Lower leg skin (tissue), 4 donors: ENCODE measurements at regions not wholly inside any gene's neighbourhood (a gene's known extent, or its start where the extent isn't known, plus 50 kb on each side); places are given as distances from the start of the nearest gene placed in this dataset.
A peak's percentile ranks its signal among the peaks of the same experiment; 100 is the strongest.

Experiments used
- DNase-seq, 2 donors: peaks; one replicate each; pipeline ENCODE4 v3.0.0-alpha.2; 2019; ENCODE audit warnings: low spot score in 2 of 2
- H3K4me3 ChIP-seq: fragments of 200-600 bp; sonication (generic); 2 replicates; pipeline ENCODE4 v1.5.1; 2017; ENCODE audit warnings: mild to moderate bottlenecking, low read depth; ENCODE audit not compliant: poor library complexity, severe bottlenecking
- CTCF ChIP-seq, 3 donors: fragments of 450-650 bp; IDR thresholded peaks; one replicate each; pipeline ENCODE4 v1.5.1; 2016; ENCODE audit warnings: antibody characterized with exemption in 3 of 3, mild to moderate bottlenecking in 3 of 3, moderate library complexity in 2 of 3
- POLR2A ChIP-seq, 2 donors: fragments of 450-650 bp; IDR thresholded peaks; one replicate each; pipeline ENCODE4 v1.6.1; 2016 to 2017; ENCODE audit warnings: antibody characterized with exemption in 2 of 2, mild to moderate bottlenecking in 1 of 2, moderate library complexity in 1 of 2
- WGBS, 2 donors: methylation state at CpG; one replicate each; pipeline ENCODE4 v1.1.5; 2018; 5-methylcytosine and 5-hydroxymethylcytosine counted together
- intact Hi-C: fragments of 100-400 bp; cut with DNase I; formaldehyde crosslinking; loops from one replicate; pipeline ENCODE4 v1.15.0; 2023; ENCODE audit warnings: low total_unique reads

GRCh38 chr16:72664509-72665408, 383.2 kb downstream of the ZFHX3 start:
- DNase-seq, result peak; percentile 95 to 99
- intact Hi-C loops, result no loop called here
- peak overlapping the region; percentile 66 for H3K4me3 ChIP-seq
- WGBS, 2 donors, result 0% methylated on average over 60 of the region's 60 CpGs
- TF ChIP-seq POLR2A (IDR thresholded peaks at IDR 0.05), result no peak
- TF ChIP-seq CTCF (IDR thresholded peaks at IDR 0.05), result no peak

- intact Hi-C loops, result no loop called here
- H3K4me3 ChIP-seq, result peak overlapping the region; percentile 66
- DNase-seq, result no peak
- WGBS, 2 donors, result 2 to 4% methylated on average over 18 of the region's 18 CpGs
- TF ChIP-seq CTCF (IDR thresholded peaks at IDR 0.05) (no peak), POLR2A (IDR thresholded peaks at IDR 0.05) (no peak)
These were observed 383.8 kb downstream of the ZFHX3 start for GRCh38 chr16:72664056-72664508.

- DNase-seq, result no peak
- intact Hi-C loops, result no loop called here
- no peak for TF ChIP-seq CTCF (IDR thresholded peaks at IDR 0.05)
- no peak for TF ChIP-seq POLR2A (IDR thresholded peaks at IDR 0.05)
- H3K4me3 ChIP-seq, result no peak overlapping the region
- 77 to 78% methylated on average over 5 of the region's 5 CpGs for WGBS, 2 donors
These were observed 388.8 kb downstream of the ZFHX3 start for GRCh38 chr16:72658888-72659717.

- intact Hi-C loops, result no loop called here
- no peak for DNase-seq
- no peak for TF ChIP-seq POLR2A (IDR thresholded peaks at IDR 0.05)
- no peak for TF ChIP-seq CTCF (IDR thresholded peaks at IDR 0.05)
- H3K4me3 ChIP-seq, result no peak overlapping the region
These were observed 390.1 kb downstream of the ZFHX3 start for GRCh38 chr16:72657791-72658190.

- no peak overlapping the region for H3K4me3 ChIP-seq
- DNase-seq, result no peak
- no peak for TF ChIP-seq CTCF (IDR thresholded peaks at IDR 0.05)
- no peak for TF ChIP-seq POLR2A (IDR thresholded peaks at IDR 0.05)
- intact Hi-C loops, result no loop called here
- 91 to 92% methylated on average over 1 of the region's 1 CpG for WGBS, 2 donors
These were observed 390.8 kb downstream of the ZFHX3 start for GRCh38 chr16:72657164-72657563.
